ENCODE measurements at regions not wholly inside any gene's neighbourhood (a gene's known extent, or its start where the extent isn't known, plus 50 kb on each side); places are given as distances from the start of the nearest gene placed in this dataset.
"Not testable (repeated sequence)": the region's sequence is repeated elsewhere in the genome, so short reads cannot be mapped to it uniquely, and the experiment has no call there.

DNA sequence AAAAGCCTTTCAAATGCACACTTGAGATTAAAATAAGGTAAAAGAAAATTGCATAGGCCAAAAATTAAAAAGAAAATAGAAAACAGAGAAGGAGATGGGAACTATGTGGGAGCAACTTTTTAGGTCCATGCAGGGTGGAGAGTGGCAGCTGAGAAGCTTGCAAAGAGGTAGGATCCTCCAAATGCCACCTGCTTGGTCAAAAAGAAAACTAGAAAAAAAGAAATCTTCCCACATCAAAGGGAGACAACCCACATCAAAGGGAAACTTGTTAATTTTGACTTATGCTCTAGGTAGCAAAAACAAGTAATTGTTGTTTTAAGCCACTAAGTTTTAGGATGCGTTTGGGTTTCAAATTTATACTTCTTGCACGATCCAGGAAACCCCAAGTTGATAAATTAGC lies 342.9 kb downstream of the IL20RB start:
- ATAC-seq (replicated peaks in 1 of 2) (no peak), DNase-seq (no peak)
- Mint-ChIP-seq H3K4me1 (ENCODE audit: low read depth) (no peaks in the 10 kb centered on the region), H3K36me3 (ENCODE audit: insufficient read depth in 2 of 2) (no peaks in the 10 kb centered on the region), H3K27me3 (ENCODE audit: low read depth) (no peaks in the 10 kb centered on the region), H3K27ac (no peak overlapping the region), H3K9me3 (peaks cover 0 to 3% of the 10 kb centered on the region in 2 donors), H3K4me3 (no peak overlapping the region)

DNA sequence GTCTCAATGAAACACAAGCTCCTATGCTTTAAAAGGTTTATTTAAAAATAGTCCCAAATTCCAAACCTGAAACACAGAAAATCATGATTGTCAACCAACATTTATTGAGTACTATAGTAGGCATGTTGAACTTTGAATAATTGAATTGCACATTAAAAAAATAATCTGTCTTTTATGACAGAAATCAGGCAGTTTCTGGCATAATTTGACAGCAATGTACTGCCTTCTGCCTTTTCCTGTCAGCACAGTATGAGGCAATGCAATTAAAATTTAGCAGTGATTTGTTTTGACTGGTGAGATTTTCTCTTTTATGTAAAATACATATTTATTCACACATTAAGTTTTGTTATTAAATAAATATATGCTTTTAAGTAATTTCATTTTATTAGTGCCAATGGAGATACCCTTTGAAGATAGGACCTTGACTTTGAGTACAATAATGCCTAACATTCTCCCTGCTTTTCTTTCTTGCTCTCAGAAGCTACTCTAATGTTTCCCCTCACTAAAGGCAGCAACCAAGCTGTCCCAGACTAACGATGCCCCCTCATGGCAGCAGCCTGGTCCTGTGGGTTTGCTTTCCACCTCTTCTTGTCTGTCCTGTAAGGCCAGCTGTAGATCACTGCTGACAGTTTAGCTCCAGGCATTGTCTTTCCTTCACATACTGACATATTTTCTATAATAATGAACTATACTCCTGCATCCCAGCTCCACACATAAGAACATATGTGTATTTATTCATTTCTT lies 346.7 kb downstream of the IL20RB start:
- Mint-ChIP-seq H3K4me1 (ENCODE audit: low read depth) (no peaks in the 10 kb centered on the region), H3K36me3 (ENCODE audit: insufficient read depth in 2 of 2) (no peaks in the 10 kb centered on the region), H3K27ac (no peak overlapping the region), H3K9me3 (peaks cover 2 to 3% of the 10 kb centered on the region in 2 donors), H3K27me3 (ENCODE audit: low read depth) (no peaks in the 10 kb centered on the region), H3K4me3 (no peak overlapping the region)
- DNase-seq (no peak), ATAC-seq (replicated peaks in 1 of 2) (no peak)

DNA sequence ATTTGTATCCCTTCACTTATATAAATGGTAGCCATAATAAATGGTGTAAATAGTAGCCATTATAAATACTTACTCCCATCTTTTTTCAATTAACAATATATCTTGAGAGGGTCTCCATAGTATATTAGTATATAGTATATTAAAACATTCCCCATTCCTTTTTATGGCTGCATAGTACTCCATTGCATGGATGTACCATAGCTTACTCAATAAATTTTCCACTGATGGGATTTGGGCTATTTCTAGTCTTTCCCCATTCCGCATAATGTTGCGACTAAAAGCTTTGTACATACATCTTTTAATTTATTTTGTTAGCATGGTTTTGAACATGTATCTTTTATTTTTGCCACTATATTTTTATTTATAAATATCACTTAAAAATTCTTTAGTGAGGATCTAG lies 366.3 kb downstream of the IL20RB start:
- Mint-ChIP-seq H3K27me3 (ENCODE audit: low read depth) (no peaks in the 10 kb centered on the region), H3K4me1 (ENCODE audit: low read depth) (no peaks in the 10 kb centered on the region), H3K4me3 (no peak overlapping the region), H3K36me3 (ENCODE audit: insufficient read depth in 2 of 2) (no peaks in the 10 kb centered on the region), H3K9me3 (peaks cover 0 to 6% of the 10 kb centered on the region in 2 donors), H3K27ac (no peak overlapping the region)
- ATAC-seq (replicated peaks in 1 of 2) (no peak), DNase-seq (no peak)

DNA sequence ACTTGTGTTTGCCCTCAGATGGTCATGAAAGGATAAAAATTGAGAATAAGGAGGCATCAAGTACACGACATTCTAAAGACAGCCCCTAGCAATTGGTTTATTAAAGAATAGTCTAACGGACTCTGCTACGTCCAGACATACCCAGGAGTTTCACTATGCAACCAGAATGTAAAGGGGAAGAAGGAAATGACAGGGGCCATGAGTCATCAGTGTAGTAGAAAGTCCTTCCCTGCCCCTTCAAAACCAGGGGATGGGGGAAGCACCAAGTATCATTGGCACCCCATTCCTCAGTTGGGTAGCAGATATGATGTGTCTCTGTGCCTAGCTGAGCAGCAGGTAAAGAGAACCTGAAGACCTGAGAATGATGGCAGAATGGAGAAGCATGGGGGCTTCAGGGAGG lies 367.4 kb downstream of the IL20RB start:
- H3K9me3 Mint-ChIP-seq: peaks cover 0 to 7% of the 10 kb centered on the region in 2 donors
- no peaks in the 10 kb centered on the region for H3K27me3 Mint-ChIP-seq (ENCODE audit: low read depth)
- H3K36me3 Mint-ChIP-seq (ENCODE audit: insufficient read depth in 2 of 2): no peaks in the 10 kb centered on the region
- ATAC-seq (replicated peaks in 1 of 2) (no peak), DNase-seq (no peak)
- no peaks in the 10 kb centered on the region for H3K4me1 Mint-ChIP-seq (ENCODE audit: low read depth)
- no peak overlapping the region for H3K27ac Mint-ChIP-seq
- no peak overlapping the region for H3K4me3 Mint-ChIP-seq

DNA sequence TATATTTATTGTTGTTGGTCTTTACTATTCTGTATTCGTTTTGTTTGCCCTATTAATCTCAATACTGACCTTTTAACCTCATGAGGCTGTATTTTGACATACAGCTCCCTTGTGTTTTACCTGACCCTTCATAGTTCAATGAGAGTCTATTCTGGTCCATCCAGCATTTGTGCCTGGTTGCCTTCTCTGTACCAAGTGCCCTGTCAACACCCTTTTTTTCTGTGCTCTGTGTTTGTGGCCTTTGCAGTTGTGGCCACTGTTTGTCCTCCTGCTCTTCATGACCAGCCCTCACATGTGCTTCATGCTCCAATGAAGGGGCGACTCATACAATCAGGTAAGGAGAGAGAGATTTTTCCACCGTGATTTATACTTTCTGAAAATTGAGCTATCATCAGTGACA lies 368.2 kb downstream of the IL20RB start:
- Mint-ChIP-seq H3K36me3 (ENCODE audit: insufficient read depth in 2 of 2) (no peaks in the 10 kb centered on the region), H3K4me3 (no peak overlapping the region), H3K27ac (no peak overlapping the region), H3K27me3 (ENCODE audit: low read depth) (no peaks in the 10 kb centered on the region), H3K9me3 (peaks cover 0 to 9% of the 10 kb centered on the region in 2 donors), H3K4me1 (ENCODE audit: low read depth) (no peaks in the 10 kb centered on the region)
- DNase-seq (no peak), ATAC-seq (replicated peaks in 1 of 2) (no peak)

DNA sequence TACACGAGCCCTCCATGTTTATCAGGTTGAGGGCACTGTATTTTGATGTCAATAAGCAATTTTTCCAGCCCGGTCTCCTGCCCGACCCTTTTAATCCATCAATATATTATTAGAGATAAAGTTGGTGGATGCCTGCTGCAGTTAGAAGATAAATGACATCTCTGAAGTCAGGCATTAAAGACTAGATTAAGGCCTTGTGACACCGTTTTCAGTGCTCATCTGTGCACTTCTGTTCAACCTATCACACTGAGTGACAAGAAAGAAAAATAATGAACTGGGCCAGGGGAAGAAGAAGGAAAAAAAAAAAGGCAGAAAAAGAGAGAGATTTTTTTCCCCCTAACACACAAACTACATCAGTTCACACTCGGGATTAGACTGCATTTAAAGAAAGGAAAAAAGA lies 371.8 kb downstream of the IL20RB start:
- no peaks in the 10 kb centered on the region for H3K36me3 Mint-ChIP-seq (ENCODE audit: insufficient read depth in 2 of 2)
- H3K27ac Mint-ChIP-seq: no peak overlapping the region
- H3K9me3 Mint-ChIP-seq: peaks cover 4 to 12% of the 10 kb centered on the region in 2 donors
- no peaks in the 10 kb centered on the region for H3K27me3 Mint-ChIP-seq (ENCODE audit: low read depth)
- DNase-seq: no peak
- no peak overlapping the region for H3K4me3 Mint-ChIP-seq
- no peak for ATAC-seq (replicated peaks in 1 of 2)
- H3K4me1 Mint-ChIP-seq (ENCODE audit: low read depth): no peaks in the 10 kb centered on the region

DNA sequence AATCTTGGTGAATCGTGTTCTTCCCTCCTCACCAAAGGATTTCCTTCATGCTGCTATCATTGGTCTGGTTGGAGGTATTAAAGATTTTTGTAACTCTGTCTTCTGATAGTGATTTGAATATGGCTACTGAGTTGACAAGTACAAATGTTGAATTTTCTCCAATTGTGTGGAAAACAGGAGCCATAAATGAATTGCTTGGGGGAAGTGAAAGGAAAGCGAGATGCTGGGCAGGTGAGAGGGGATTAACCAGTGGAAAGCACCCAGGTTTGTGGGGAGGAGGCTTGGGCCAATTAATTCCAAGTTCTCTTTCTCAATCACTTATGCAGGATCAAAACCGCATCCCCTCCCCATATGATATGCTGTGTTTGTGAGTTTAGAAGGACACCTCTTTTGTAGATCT lies 372.5 kb downstream of the IL20RB start:
- no peaks in the 10 kb centered on the region for H3K36me3 Mint-ChIP-seq (ENCODE audit: insufficient read depth in 2 of 2)
- peaks cover 4 to 7% of the 10 kb centered on the region in 2 donors for H3K9me3 Mint-ChIP-seq
- DNase-seq (no peak), ATAC-seq (replicated peaks in 1 of 2) (no peak)
- no peaks in the 10 kb centered on the region for H3K4me1 Mint-ChIP-seq (ENCODE audit: low read depth)
- H3K4me3 Mint-ChIP-seq: no peak overlapping the region
- no peak overlapping the region for H3K27ac Mint-ChIP-seq
- H3K27me3 Mint-ChIP-seq (ENCODE audit: low read depth): no peaks in the 10 kb centered on the region

DNA sequence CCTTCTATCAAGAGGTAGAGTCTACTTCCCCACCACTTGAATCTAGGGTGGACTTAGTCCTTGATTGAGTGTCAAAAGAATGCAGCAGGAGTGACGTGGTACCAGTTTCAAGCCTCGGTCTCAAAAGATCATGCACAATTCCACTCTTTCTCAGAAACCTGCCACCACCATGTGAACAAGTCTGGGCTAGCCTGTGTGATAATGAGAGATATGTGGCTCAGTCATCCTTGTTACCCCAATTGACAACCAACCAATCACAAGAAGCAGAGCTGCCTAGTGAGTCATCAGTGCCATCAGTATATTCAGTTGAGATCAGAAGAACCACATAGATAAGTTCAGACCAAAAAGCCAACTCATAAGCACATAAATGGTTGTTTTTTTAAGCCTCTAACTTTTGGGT lies 374.5 kb downstream of the IL20RB start:
- ATAC-seq (replicated peaks in 1 of 2) (no peak), DNase-seq (no peak)
- no peak overlapping the region for H3K27ac Mint-ChIP-seq
- no peaks in the 10 kb centered on the region for H3K4me1 Mint-ChIP-seq (ENCODE audit: low read depth)
- no peak overlapping the region for H3K4me3 Mint-ChIP-seq
- H3K27me3 Mint-ChIP-seq (ENCODE audit: low read depth): no peaks in the 10 kb centered on the region
- peaks cover 4 to 7% of the 10 kb centered on the region in 2 donors for H3K9me3 Mint-ChIP-seq
- H3K36me3 Mint-ChIP-seq (ENCODE audit: insufficient read depth in 2 of 2): no peaks in the 10 kb centered on the region

DNA sequence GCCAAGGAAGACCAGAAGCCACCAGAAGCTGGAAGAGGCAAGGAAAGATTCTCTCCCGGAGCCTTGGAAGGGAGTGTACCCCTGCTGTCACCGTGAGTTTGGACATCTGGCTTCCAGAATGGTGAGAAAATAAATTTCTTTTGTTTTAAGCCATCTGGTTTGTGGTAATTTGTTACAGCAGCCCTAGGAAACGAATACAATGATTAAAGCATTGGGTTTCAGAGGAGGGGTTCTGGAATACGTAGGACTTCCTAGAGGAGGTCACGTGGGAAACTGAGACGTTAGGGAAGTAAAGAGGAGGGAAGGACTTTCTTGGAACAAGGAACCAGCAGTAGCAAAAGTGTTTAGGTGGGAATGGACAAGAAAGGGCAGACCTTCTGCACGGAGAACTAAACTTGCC lies 377.7 kb downstream of the IL20RB start:
- no peaks in the 10 kb centered on the region for H3K27me3 Mint-ChIP-seq (ENCODE audit: low read depth)
- ATAC-seq (replicated peaks in 1 of 2) (no peak), DNase-seq (no peak)
- peaks cover 2 to 5% of the 10 kb centered on the region in 2 donors for H3K36me3 Mint-ChIP-seq (ENCODE audit: insufficient read depth in 2 of 2)
- H3K4me1 Mint-ChIP-seq (ENCODE audit: low read depth): no peaks in the 10 kb centered on the region
- H3K27ac Mint-ChIP-seq: no peak overlapping the region
- H3K9me3 Mint-ChIP-seq: peaks cover 14 to 16% of the 10 kb centered on the region in 2 donors
- H3K4me3 Mint-ChIP-seq: no peak overlapping the region

DNA sequence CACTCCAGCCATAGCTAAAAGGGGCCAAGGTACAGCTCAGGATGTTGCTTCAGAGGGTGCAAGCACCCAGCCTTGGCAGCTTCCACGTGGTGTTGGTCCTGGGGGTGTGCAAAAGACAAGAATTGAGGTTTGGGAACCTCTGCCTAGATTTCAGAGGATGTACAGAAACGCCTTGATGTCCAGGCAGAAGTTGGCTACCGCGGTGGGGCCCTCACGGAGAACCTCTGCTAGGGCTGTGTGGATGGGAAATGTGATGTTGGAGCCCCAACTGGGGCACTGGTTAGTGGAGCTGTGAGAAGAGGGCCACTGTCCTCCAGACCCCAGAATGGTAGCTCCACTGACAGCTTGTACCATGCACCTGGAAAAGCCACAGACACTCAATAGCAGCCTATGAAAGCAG lies 380.6 kb downstream of the IL20RB start:
- H3K36me3 Mint-ChIP-seq (ENCODE audit: insufficient read depth in 2 of 2); H3K27ac Mint-ChIP-seq; DNase-seq; H3K4me3 Mint-ChIP-seq; H3K4me1 Mint-ChIP-seq (ENCODE audit: low read depth); ATAC-seq (replicated peaks in 1 of 2); H3K27me3 Mint-ChIP-seq (ENCODE audit: low read depth): not testable (repeated sequence)
- H3K9me3 Mint-ChIP-seq: peaks cover 12 to 14% of the 10 kb centered on the region in 2 donors

DNA sequence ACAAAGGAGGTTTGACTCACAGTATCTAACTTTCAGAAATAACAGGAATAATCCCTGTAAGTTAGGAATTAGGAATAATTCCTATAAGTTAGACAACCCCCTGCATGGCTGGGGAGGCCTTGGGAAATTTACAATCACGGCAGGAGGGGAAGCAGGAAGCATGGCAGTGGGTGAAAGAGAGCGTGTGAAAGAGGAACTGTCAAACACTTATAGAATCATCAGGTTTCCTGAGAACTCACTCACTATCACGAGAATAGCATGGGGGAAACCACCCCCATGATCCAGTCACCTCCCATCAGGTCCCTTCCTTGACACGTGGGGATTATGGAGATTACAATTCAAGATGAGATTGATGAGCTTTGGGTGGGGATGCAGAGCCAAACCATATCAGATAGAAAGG lies 385.5 kb downstream of the IL20RB start:
- H3K36me3 Mint-ChIP-seq (ENCODE audit: insufficient read depth in 2 of 2): peaks cover 0 to 2% of the 10 kb centered on the region in 2 donors
- no peaks in the 10 kb centered on the region for H3K4me1 Mint-ChIP-seq (ENCODE audit: low read depth)
- ATAC-seq (replicated peaks in 1 of 2) (no peak), DNase-seq (no peak)
- H3K27ac Mint-ChIP-seq: no peak overlapping the region
- H3K9me3 Mint-ChIP-seq: peaks cover 11 to 12% of the 10 kb centered on the region in 2 donors
- H3K27me3 Mint-ChIP-seq (ENCODE audit: low read depth): no peaks in the 10 kb centered on the region
- no peak overlapping the region for H3K4me3 Mint-ChIP-seq

DNA sequence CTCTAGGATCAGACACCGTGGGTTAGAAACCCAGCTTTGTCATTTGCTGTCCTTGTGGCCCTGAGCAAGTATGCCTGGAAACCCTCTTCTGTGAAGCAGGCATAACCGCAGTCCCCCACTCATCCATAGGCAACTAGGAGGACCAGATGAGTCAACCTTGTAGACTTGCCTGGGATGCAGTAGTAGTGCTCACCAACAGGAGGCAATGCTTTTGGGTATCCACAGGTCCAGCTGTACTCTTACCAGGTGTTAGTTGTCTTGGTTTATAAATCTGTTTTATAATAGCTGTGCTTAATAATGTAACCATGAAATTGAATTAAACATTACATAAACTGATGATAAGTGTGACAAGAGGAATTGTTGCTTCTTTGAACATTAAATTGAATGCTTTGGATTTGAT lies 389.3 kb downstream of the IL20RB start:
- Mint-ChIP-seq H3K9me3 (peaks cover 8 to 10% of the 10 kb centered on the region in 2 donors), H3K27ac (no peak overlapping the region), H3K4me1 (ENCODE audit: low read depth) (no peaks in the 10 kb centered on the region), H3K4me3 (no peak overlapping the region), H3K27me3 (ENCODE audit: low read depth) (no peaks in the 10 kb centered on the region), H3K36me3 (ENCODE audit: insufficient read depth in 2 of 2) (no peaks in the 10 kb centered on the region)
- no peak for ATAC-seq (replicated peaks in 1 of 2)
- no peak for DNase-seq

DNA sequence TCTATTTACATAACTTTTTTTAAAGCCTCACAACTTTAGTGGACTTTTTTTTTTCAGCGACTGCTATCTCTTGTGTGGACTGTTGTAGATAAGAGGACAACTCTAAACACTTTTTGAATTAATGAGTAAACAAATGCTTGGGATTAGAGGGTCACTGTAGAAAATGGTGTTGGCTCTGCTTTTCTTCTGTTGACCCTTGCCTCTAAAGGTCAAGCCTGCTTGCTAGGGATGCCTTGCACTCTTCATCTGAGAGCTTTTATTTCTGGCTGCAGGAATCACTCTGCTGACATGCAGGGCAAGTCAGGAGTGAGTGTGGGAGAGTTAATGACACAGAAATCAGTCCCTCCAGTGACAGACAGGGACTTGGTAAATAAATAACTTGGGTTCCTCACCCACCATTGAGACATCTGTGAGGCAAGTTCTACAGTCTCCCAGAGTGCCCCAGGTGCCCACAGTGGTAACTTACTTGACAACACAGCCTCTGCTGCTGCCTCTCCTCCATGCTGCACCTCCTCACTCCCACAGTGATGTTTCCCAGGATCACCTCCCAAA lies 390.1 kb downstream of the IL20RB start:
- Mint-ChIP-seq H3K36me3 (ENCODE audit: insufficient read depth in 2 of 2) (no peaks in the 10 kb centered on the region), H3K9me3 (peaks cover 6 to 11% of the 10 kb centered on the region in 2 donors), H3K4me3 (no peak overlapping the region), H3K4me1 (ENCODE audit: low read depth) (no peaks in the 10 kb centered on the region), H3K27ac (no peak overlapping the region), H3K27me3 (ENCODE audit: low read depth) (no peaks in the 10 kb centered on the region)
- DNase-seq (no peak), ATAC-seq (replicated peaks in 1 of 2) (no peak)

DNA sequence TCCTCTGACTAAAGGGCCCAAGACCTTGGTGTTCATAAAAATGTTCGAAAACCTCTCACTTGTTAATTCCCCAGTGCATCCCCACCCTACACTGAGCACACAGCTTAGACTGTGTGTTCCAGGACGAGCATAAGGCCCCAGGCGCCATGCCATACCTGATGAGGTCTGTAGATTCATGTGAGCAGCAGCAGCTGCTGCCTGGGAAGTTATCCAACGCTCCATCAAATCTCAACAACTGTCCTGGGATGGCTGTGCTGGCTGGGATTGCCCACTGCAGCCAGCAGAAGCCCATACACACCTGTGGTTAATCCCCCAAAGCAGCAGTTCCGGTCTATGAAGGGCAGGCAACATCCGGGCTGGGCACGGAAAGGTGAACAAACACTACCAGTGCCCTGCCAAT lies 391.2 kb downstream of the IL20RB start:
- ATAC-seq (replicated peaks in 1 of 2) (no peak), DNase-seq (no peak)
- peaks cover 6 to 8% of the 10 kb centered on the region in 2 donors for H3K9me3 Mint-ChIP-seq
- no peaks in the 10 kb centered on the region for H3K4me1 Mint-ChIP-seq (ENCODE audit: low read depth)
- H3K27me3 Mint-ChIP-seq (ENCODE audit: low read depth): no peaks in the 10 kb centered on the region
- H3K27ac Mint-ChIP-seq: no peak overlapping the region
- no peak overlapping the region for H3K4me3 Mint-ChIP-seq
- H3K36me3 Mint-ChIP-seq (ENCODE audit: insufficient read depth in 2 of 2): no peaks in the 10 kb centered on the region

Measured in activated T-cell treated with anti-CD3 and anti-CD28 coated beads, Interleukin-2, amount 50 U/mL, for 72 hours (primary cell).